ENCODE measurements at regions not wholly inside any gene's neighbourhood (a gene's known extent, or its start where the extent isn't known, plus 50 kb on each side); places are given as distances from the start of the nearest gene placed in this dataset.

DNA sequence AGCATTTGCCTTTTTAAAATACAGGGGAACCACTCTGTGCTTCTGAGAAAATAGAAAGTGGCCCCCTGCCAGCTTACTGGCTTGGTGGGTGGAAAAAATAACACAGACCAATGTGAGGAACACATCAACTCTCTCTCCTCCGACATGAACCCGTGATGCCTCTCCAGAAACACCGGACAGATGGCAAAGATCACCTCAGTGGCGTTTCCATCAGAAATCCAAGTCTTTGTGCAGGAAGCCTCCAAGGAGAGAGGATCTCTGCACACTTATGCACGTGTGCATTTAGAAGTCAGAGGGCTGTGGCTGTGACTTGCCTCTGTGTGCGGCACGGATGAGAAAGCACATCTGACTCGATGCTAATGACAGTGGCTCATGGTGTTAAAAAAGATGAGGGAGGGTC lies 112.3 kb upstream of the KLF12 start:
- TF ChIP-seq POLR2AphosphoS5 (IDR thresholded peaks at IDR 0.05) = no peak
- TF ChIP-seq, protein P1, sequence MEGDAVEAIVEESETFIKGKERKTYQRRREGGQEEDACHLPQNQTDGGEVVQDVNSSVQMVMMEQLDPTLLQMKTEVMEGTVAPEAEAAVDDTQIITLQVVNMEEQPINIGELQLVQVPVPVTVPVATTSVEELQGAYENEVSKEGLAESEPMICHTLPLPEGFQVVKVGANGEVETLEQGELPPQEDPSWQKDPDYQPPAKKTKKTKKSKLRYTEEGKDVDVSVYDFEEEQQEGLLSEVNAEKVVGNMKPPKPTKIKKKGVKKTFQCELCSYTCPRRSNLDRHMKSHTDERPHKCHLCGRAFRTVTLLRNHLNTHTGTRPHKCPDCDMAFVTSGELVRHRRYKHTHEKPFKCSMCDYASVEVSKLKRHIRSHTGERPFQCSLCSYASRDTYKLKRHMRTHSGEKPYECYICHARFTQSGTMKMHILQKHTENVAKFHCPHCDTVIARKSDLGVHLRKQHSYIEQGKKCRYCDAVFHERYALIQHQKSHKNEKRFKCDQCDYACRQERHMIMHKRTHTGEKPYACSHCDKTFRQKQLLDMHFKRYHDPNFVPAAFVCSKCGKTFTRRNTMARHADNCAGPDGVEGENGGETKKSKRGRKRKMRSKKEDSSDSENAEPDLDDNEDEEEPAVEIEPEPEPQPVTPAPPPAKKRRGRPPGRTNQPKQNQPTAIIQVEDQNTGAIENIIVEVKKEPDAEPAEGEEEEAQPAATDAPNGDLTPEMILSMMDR (IDR thresholded peaks at IDR 0.05) = no peak

Measured in breast epithelium (tissue), 3 donors.